HepG2 (cell line): ENCODE measurements at regions not wholly inside any gene's neighbourhood (a gene's known extent, or its start where the extent isn't known, plus 50 kb on each side); places are given as distances from the start of the nearest gene placed in this dataset.

ENCODE experiments used
- ATAC-seq: fragments of 200-7000 bp; cut with Tn5 transposase; 3 replicates; pipeline ENCODE4 v1.9.1; 2020; ENCODE audit warnings: mild to moderate bottlenecking, moderate library complexity
- BruUV-seq: library from RNA; stranded (reverse); fragments of 400-500 nt; replicated peaks from 2 replicates; lab custom pipeline; 2021; lab: Mats Ljungman, UMichigan
- CTCF ChIA-PET: fragments of 300-600 bp; formaldehyde crosslinking; extraction: SDS; loops from one replicate; lab custom pipeline; 2021; ENCODE audit warnings: low total read pairs, inconsistent platforms, low intra/inter-chr PET ratio; lab: Yijun Ruan, JAX
- POLR2A ChIA-PET: fragments of 350-600 bp; sonication (Branson Sonifier 250); formaldehyde crosslinking; loops from one replicate; lab custom pipeline; 2020; ENCODE audit warnings: antibody characterized with exemption, inconsistent platforms; lab: Yijun Ruan, JAX
- DNase-seq: peaks from one replicate; pipeline ENCODE4 v3.0.0-alpha.2; 2015; ENCODE audit warnings: low spot score
- FAIRE-seq: peaks from 3 replicates; lab custom pipeline; 2011; peaks lifted over from hg19 to GRCh38; lab: Jason Lieb, UNC
- H2AFZ ChIP-seq: one replicate; pipeline ENCODE4 v1.6.1; 2011; ENCODE audit warnings: low read length, inconsistent platforms
- H3K27ac ChIP-seq: fragments of 300-600 bp; 3 replicates; pipeline ENCODE4 v1.8.0; 2011; ENCODE audit warnings: mixed run types, mild to moderate bottlenecking, mixed read lengths, low read length, inconsistent platforms; ENCODE audit not compliant: insufficient read depth; ENCODE audit errors: extremely low read length
- H3K27me3 ChIP-seq, 2 experiments: fragments of 200-600 bp in 1 of 2; 2 replicates in 1 of 2; 3 replicates in 1 of 2; pipeline versions ENCODE4 v1.6.0 to v1.8.0; 2011; ENCODE audit warnings: low read length in 2 of 2, mild to moderate bottlenecking in 2 of 2, moderate library complexity in 2 of 2, inconsistent platforms in 1 of 2; ENCODE audit not compliant: insufficient read depth in 2 of 2, control insufficient read depth in 1 of 2
- H3K36me3 ChIP-seq, 2 experiments: fragments of 200-600 bp in 1 of 2; replicated peaks in 1 of 2; 2 replicates in 1 of 2; 3 replicates in 1 of 2; pipeline versions ENCODE4 v1.5.1 to v1.8.0; 2011; ENCODE audit warnings: low read length in 2 of 2, inconsistent platforms in 1 of 2; ENCODE audit not compliant: insufficient read depth in 2 of 2, control insufficient read depth in 1 of 2
- H3K4me1 ChIP-seq: 2 replicates; pipeline ENCODE4 v1.5.1; 2012; ENCODE audit warnings: low read length, inconsistent platforms; ENCODE audit not compliant: insufficient read depth
- H3K4me2 ChIP-seq: 2 replicates; pipeline ENCODE4 v1.6.0; 2011; ENCODE audit warnings: low read depth, low read length, inconsistent platforms
- H3K4me3 ChIP-seq, 3 experiments: fragments of 200-600 bp in 1 of 3; sonication (generic), shearing (Covaris generic) in 1 of 3; replicated peaks in 1 of 3; 2 replicates each; pipeline ENCODE4 v1.5.1; 2011 to 2016; ENCODE audit warnings: low read length in 3 of 3, inconsistent platforms in 2 of 3, low read depth in 2 of 3, mild to moderate bottlenecking in 2 of 3, control low read depth in 1 of 3, mixed read lengths in 1 of 3; ENCODE audit not compliant: insufficient read depth in 1 of 3
- H3K79me2 ChIP-seq: one replicate; pipeline ENCODE4 v1.6.1; 2011; ENCODE audit warnings: low read length, inconsistent platforms; ENCODE audit not compliant: insufficient read depth
- H3K9ac ChIP-seq: 2 replicates; pipeline ENCODE4 v1.6.0; 2011; ENCODE audit warnings: mild to moderate bottlenecking, low read depth, low read length, inconsistent platforms; ENCODE audit not compliant: insufficient read depth
- H3K9me3 ChIP-seq: 2 replicates; pipeline ENCODE4 v1.5.1; 2012; ENCODE audit warnings: mild to moderate bottlenecking, low read length
- H4K20me1 ChIP-seq: 2 replicates; pipeline ENCODE4 v1.6.0; 2011; ENCODE audit warnings: inconsistent platforms, mild to moderate bottlenecking, low read length, moderate library complexity; ENCODE audit not compliant: insufficient read depth
- CC2D1A ChIP-seq: sonication (generic); formaldehyde crosslinking; IDR thresholded peaks from 2 replicates; pipeline ENCODE4 v1.8.1; 2023; ENCODE audit warnings: mild to moderate bottlenecking, missing genetic modification reagents
- CEBPB ChIP-seq: IDR thresholded peaks from 2 replicates; pipeline ENCODE4 v1.6.1; 2011; ENCODE audit warnings: low read depth, low read length, improper control_type of control experiment, borderline replicate concordance
- ISL2 ChIP-seq: sonication (generic); formaldehyde crosslinking; IDR thresholded peaks from 2 replicates; pipeline ENCODE4 v1.5.0; 2020; ENCODE audit warnings: missing genetic modification reagents
- MED1 ChIP-seq: sonication (generic); formaldehyde crosslinking; IDR thresholded peaks from 2 replicates; pipeline ENCODE4 v1.4.0; 2020; ENCODE audit warnings: missing genetic modification reagents
- POLR2AphosphoS2 ChIP-seq: IDR thresholded peaks from 2 replicates; pipeline ENCODE4 v1.6.1; 2011; ENCODE audit warnings: low read depth, low read length, improper control_type of control experiment
- RBAK ChIP-seq: sonication (generic); formaldehyde crosslinking; IDR thresholded peaks from 2 replicates; pipeline ENCODE4 v1.5.1; 2020; ENCODE audit warnings: mild to moderate bottlenecking, missing genetic modification reagents
- RCOR2 ChIP-seq: IDR thresholded peaks from 2 replicates; pipeline ENCODE4 v1.6.1; 2016; ENCODE audit warnings: missing biosample characterization, missing genetic modification reagents
- SMARCC2 ChIP-seq: fragments of 450-650 bp; IDR thresholded peaks from 2 replicates; pipeline ENCODE4 v1.6.1; 2017; ENCODE audit warnings: antibody characterized with exemption, mild to moderate bottlenecking
- ZFP36 ChIP-seq: fragments of 150-350 bp; IDR thresholded peaks from 2 replicates; pipeline ENCODE4 v1.6.1; 2018; ENCODE audit warnings: borderline replicate concordance, low read length, low read depth; ENCODE audit not compliant: partially characterized antibody
- ZNF543 ChIP-seq: sonication (generic); formaldehyde crosslinking; IDR thresholded peaks from 2 replicates; pipeline ENCODE4 v1.4.0; 2020; ENCODE audit warnings: mild to moderate bottlenecking, missing genetic modification reagents
- ZNF652 ChIP-seq: IDR thresholded peaks from 2 replicates; pipeline ENCODE4 v1.6.1; 2016; ENCODE audit warnings: low read depth, borderline replicate concordance
- ZNF747 ChIP-seq: sonication (generic); formaldehyde crosslinking; IDR thresholded peaks from 2 replicates; pipeline ENCODE4 v1.8.1; 2023; ENCODE audit warnings: missing genetic modification reagents, mild to moderate bottlenecking, borderline replicate concordance
- ZNF780A ChIP-seq: sonication (generic); formaldehyde crosslinking; IDR thresholded peaks from 2 replicates; pipeline ENCODE4 v1.8.0; 2022; ENCODE audit warnings: mild to moderate bottlenecking, missing genetic modification reagents, moderate library complexity
- ZNF792 ChIP-seq: IDR thresholded peaks from 2 replicates; pipeline ENCODE4 v1.6.1; 2016
- ZSCAN12 ChIP-seq: sonication (generic); formaldehyde crosslinking; IDR thresholded peaks from 2 replicates; pipeline ENCODE4 v1.9.0; 2021; ENCODE audit warnings: mild to moderate bottlenecking, missing genetic modification reagents
- WGBS: methylation state at CpG from one replicate; pipeline ENCODE4 v1.1.6; 2017; ENCODE audit warnings: low lambda C conversion rate; 5-methylcytosine and 5-hydroxymethylcytosine counted together
- in situ Hi-C: cut with HindIII; loops from 2 replicates; pipeline ENCODE4 v1.10.0; 2017; ENCODE audit warnings: low pct_unique_long_range_greater_than_20kb; ENCODE audit not compliant: extremely low pct_ligation_motif_present
- intact Hi-C: fragments of 100-400 bp; cut with micrococcal nuclease; formaldehyde crosslinking; loops from one replicate; pipeline ENCODE4 v1.10.0; 2022; ENCODE audit not compliant: unreplicated experiment

- H3K27ac ChIP-seq: no peak overlapping the region
- ChIA-PET POLR2A (no interaction called here), CTCF (no interaction called here)
- H3K9ac ChIP-seq: no peak overlapping the region
- DNase-seq (no peak), ATAC-seq (no peak), FAIRE-seq (no peak)
- no peaks in the 10 kb centered on the region for H3K4me1 ChIP-seq
- TF ChIP-seq RBAK (CRISPR knock-in tag): no peak
- TF ChIP-seq ZSCAN12 (CRISPR knock-in tag): no peak
- no peak for TF ChIP-seq POLR2AphosphoS2
- TF ChIP-seq ZNF543 (CRISPR knock-in tag): no peak
- no peak for TF ChIP-seq ZNF652 (CRISPR knock-in tag)
- TF ChIP-seq ISL2: no peak
- no peak for TF ChIP-seq ZNF747 (CRISPR knock-in tag)
- TF ChIP-seq MED1 (CRISPR knock-in tag): no peak
- TF ChIP-seq ZNF780A (CRISPR knock-in tag): no peak
- no peak for TF ChIP-seq CC2D1A (CRISPR knock-in tag)
- TF ChIP-seq RCOR2 (CRISPR knock-in tag): no peak
- TF ChIP-seq SMARCC2: no peak
- no peak for TF ChIP-seq ZFP36
- H2AFZ ChIP-seq: no peak overlapping the region
- H4K20me1 ChIP-seq: no peaks in the 10 kb centered on the region
- H3K9me3 ChIP-seq: no peaks in the 10 kb centered on the region
- H3K36me3 ChIP-seq: no peaks in the 10 kb centered on the region
- H3K79me2 ChIP-seq: no peaks in the 10 kb centered on the region
- intact Hi-C loops: no loop called here
- no peak overlapping the region for H3K4me3 ChIP-seq
- no peak overlapping the region for H3K4me2 ChIP-seq
- in situ Hi-C loops: no loop called here
- H3K27me3 ChIP-seq: no peaks in the 10 kb centered on the region
- BruUV-seq: no TSS peak
Measured at GRCh38 chr13:73910733-73911132, 223.5 kb downstream of the KLF12 start.

- WGBS: 81% methylated on average over 5 of the region's 5 CpGs
- FAIRE-seq: no peak
- H3K36me3 ChIP-seq: no peaks in the 10 kb centered on the region
- no TSS peak for BruUV-seq
- ChIA-PET POLR2A (no interaction called here), CTCF (no interaction called here)
- H3K27me3 ChIP-seq: no peaks in the 10 kb centered on the region
- in situ Hi-C loops (no loop called here), intact Hi-C loops (no loop called here)
- no peaks in the 10 kb centered on the region for H4K20me1 ChIP-seq
- no peaks in the 10 kb centered on the region for H3K9me3 ChIP-seq
- H3K79me2 ChIP-seq: no peaks in the 10 kb centered on the region
- no peak overlapping the region for H2AFZ ChIP-seq
- no peak for ATAC-seq
- H3K4me1 ChIP-seq: no peaks in the 10 kb centered on the region
- DNase-seq: no peak
- H3K27ac ChIP-seq: no peak overlapping the region
- TF ChIP-seq CEBPB (peak; percentile 31; the same call in 1 of the 2 replicates), ZNF792 (CRISPR knock-in tag) (no peak)
- H3K4me2 ChIP-seq: no peak overlapping the region
- no peak overlapping the region for H3K4me3 ChIP-seq
- H3K9ac ChIP-seq: no peak overlapping the region
Measured at GRCh38 chr13:73908809-73909208, 225.4 kb downstream of the KLF12 start.
